Kidney glomerular epithelial cell (primary cell): ENCODE measurements at regions not wholly inside any gene's neighbourhood (a gene's known extent, or its start where the extent isn't known, plus 50 kb on each side); places are given as distances from the start of the nearest gene placed in this dataset.

Experiments
- DNase-seq: peaks from one replicate; lab custom pipeline; 2025; lab: John Stamatoyannopoulos, UW

DNA sequence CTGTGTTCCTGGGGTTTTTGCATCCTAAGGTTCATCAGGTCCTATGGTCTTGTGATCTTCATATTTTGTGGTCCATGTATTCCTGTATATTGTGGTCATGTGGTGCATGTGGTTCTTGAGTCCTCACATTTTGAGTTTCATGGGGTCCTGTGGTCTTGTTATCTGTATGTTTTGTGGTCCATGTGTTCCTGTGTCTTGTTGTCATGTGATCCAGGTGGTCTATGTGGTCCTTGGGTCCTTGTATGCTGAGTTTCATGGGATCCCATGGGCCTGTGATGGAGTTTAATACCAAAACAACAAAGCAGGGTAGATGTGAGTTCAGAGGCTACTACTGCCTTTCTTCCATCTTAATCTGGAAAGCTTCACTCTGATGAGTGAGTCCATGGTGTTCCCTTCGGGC lies 166.4 kb downstream of the TMEM18 start:
- DNase-seq = no peak

DNA sequence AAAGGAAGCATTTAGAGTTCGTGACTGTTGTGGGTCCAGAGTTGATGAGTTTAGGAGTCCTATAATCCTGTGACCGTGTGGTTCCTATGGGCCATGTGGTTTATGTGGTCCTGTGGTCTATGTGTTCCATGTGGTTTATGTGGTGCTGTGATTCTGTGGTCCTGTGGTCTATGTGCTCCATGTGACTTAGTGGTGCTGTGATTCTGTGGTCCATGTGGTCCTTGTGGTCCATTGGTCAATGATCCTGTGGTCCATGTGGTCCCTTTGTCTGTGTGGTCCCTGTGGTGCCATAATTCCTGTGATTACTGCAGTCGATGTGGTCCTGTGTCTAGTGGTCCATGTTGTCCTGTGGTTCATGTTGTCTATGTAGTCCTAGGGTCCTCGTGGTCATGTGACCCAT lies 167.3 kb downstream of the TMEM18 start:
- no peak for DNase-seq

DNA sequence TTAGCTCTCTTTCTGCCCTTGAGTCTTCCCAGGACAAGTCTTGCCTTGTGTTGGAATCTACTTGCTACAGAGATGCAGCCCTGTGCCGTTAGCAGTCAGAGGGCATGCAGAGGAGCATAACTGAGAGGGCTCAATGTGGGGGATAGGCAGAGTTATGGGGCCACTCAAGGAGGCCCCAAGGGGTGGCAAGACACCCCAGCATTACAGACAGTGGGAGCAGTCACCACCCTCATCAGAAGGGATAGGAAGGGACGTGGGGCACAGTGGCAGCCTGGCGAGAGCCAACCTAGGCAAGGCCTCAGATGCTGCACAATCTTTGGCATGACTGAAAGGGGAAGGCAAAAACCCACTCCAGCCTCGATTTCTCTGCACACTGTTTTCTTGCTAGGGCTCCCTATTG lies 169.1 kb downstream of the TMEM18 start:
- no peak for DNase-seq

DNA sequence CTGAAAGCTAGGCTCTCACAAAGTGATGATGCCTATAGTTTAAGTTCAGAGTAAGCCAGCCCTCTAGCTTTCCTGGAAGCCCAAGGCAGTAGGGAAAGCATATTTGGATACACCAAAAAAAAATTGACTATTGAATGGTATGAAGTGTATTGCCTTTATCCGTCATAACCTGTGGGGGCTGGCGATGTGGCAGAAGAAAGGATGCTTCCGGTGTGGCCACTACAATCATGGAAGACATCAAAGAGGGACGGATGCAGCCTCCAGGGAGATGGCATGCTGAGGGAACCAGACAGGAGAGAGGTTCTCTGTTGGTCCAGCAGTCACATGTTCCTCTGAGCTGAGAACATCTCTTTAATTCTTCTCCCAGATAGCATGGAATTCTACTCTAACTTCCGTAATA lies 170.3 kb downstream of the TMEM18 start:
- DNase-seq = no peak

DNA sequence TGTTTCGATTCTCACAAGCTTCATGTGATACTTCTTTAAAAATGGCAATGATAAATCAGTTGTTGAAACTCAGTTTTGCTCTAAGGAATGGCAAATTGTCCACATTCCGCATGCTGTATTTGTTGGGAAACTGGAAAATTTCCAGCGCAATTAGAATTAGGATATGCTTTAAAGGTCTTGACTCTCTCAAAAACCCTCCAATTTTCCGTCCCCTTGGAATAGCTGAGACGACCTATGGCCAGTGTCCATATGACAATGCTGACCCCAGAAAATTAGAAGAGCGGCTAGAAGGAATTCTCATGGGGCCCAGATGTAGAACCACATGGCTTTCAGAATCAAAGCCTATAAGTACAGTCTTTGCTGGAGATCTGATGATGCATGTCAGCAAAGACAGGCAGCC lies 170.8 kb downstream of the TMEM18 start:
- DNase-seq = no peak

DNA sequence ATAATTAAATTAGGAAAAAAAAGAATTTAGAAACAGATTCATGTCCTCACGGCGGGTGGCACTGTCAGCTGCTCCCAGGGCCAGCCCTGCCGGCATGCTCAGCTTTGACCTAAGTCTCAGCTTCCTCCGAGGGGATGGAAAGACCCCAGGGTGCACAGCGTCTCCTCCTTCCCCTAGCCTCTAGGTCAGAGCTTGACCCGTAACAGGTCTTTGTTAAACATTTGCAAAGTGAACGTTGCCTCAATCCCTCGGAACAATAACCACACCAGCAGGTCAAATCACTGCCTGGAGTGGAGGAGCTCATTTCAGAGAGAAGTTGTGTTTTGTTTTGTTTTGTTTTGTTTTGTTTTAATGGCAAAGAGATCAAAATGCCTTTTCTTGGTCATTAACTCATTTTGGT lies 171.3 kb downstream of the TMEM18 start:
- no peak for DNase-seq

DNA sequence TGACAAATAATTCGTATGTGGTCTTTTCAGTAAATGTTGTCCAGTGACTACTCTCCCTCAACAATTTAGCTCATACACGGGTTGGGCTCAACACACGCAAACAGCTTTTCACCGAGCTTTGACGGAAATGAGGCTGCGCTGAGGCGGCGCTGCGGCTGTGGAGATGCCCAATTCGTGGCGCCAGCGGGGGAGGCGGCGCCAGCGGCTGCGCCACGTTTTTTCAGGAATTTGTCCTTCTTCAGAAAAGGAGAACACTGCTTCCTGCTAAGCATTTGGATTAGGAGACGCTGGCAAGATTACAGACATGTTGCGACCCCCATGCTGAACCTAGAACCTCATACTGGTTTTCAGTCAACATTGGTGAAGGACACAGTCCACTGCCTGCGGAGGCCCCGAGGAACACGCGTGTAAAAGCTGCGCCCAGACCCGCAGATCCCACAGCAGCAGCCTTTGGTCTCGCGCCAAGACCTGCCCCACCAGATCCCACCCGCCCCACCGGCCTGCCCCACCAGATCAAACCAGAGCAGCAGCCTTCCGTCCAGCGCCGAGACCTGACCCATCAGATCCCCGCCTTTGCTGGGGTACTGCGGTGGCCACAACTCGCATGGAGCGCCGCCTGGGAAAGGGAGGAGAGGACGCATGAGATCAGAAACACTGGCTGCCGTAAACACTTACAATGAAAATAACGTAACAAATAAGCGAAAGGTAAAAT lies 173.8 kb downstream of the TMEM18 start:
- no peak for DNase-seq

DNA sequence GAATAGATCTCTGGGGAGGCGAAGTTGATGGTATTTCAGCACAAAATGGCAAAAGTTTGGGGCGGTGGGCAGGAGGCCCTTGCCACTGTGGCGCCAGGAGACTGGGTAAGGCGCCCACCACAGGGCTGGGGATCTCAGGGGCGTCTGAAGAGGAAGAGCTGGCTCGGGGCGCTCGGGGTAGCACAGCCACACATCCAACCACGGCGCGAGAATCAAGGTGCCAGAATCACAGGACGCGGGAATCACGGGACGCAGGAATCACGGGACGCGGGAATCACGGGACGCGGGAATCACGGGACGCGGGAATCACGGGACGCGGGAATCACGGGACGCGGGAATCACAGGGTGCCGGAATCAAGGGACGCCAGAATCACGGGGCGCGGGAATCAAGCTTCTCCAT lies 174.4 kb downstream of the TMEM18 start:
- DNase-seq = no peak

DNA sequence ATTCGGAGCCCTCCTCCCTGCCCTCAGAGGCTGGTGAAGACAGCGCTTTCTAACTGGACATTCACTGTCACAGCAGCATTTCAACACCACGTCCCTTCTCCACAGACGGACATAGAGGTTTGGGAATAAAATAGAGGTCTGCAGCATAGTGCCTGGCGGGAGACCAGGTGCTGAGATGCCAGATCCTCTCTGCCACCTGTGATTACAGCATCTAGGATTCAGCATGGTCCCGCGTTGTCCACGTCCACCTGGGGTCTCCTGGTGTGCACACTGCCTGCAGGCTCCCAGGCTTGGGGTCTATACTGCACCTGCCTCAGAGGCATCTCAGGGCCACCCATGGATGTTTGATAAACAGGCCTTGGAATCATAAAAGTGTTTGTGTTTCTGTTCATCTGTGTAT lies 175.5 kb downstream of the TMEM18 start:
- DNase-seq = no peak

DNA sequence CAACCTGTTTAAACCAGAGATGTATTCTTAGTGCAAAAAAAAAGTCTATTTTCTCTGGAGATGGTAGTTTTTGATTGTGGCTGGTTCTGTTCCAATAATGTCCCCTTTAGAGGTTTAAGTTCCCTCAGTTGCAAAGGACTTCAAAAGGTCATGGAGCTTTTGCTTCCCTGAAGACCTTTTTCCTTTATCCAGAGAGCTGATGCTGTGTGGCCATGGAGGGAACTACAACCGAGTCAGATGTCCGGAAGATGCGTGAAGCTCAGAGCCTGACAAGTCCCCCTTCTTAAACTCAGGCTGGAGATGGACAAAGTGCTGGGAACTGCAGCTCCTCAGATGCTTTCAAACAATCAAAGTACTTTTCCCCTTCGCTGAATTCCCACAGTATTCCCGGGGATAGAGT lies 176.1 kb downstream of the TMEM18 start:
- no peak for DNase-seq

DNA sequence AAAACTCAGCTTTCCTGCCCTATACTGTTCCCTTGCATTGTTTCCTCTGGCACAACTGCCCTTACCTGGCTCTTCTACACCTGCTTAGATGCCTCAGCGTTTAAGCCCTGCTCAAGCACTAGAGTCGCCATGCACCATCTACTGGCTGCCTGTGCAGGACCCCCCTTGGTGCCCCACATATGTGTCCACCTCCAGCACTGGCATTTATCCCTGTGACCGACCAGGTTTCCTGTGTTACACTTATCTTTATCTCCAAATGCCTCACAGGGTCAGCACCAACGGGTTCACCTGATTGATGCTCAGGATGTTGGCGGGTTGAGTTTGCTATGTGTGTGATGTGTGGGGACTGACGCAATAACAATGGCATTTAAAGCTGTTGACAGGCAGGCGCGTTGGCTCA lies 177.5 kb downstream of the TMEM18 start:
- DNase-seq = no peak

DNA sequence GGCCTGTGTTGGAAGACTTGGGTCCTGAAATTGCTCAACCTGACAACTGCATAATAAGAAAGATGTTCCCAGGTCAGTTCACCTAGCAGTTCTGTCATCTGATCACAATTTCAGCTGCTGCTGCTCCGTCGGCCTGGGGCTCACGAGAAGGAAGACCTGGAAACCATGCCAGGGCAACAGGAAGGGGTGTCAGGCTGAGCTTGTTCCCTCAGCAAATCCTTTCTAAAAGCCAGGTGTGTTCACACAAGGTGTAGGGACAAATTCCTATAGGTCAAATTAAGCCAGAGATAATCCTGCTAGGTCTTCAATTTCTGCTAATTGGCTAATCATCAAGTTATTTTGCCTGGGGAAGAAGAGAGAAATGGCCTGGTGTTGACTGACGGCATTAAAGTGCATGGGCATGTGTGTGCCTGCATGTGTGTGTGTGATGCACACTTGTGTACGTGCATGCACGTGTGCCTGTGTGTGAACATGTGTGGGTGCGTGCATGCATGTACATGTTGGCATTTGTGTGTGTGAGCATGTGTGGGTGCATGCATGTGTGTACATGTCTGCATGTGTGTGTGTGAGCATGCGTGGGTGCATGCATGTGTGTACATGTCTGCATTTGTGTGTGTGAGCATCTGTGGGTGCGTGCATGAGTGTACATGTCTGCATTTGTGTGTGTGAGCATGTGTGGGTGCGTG lies 178.6 kb downstream of the TMEM18 start:
- DNase-seq = no peak

DNA sequence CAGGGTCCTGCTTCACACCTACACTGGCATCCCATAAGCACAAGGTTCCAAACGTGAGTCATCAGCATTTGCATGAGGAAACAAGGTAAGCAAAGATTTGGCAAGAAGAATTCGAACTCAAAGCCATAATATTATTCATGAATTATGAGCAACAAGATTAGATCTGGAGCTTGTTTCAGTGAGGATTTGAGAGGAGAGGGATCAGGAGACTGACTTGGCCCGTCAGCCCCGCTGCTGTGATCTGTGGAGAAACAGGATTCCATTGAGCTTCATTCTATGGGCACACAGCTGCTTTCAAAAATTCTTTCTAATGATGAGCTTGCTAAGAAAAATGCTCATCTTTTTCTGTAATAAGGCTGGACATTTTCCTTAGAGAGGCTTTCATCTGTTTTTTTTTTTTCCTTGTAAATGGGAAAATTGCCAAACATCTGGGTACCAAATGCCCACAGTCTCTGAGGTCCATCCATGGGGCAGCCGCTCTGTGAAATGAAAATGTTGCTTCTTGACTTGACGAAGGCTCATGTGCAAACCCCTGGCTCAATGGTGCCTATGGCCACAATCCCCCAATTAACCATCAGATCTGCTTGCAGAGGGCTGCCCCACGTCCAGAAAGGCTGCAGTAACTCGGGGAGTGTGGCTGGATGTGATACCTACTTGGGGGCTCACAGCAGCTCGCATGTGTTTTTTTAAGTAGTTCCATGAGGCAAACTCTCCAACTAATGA lies 179.3 kb downstream of the TMEM18 start:
- DNase-seq = no peak

DNA sequence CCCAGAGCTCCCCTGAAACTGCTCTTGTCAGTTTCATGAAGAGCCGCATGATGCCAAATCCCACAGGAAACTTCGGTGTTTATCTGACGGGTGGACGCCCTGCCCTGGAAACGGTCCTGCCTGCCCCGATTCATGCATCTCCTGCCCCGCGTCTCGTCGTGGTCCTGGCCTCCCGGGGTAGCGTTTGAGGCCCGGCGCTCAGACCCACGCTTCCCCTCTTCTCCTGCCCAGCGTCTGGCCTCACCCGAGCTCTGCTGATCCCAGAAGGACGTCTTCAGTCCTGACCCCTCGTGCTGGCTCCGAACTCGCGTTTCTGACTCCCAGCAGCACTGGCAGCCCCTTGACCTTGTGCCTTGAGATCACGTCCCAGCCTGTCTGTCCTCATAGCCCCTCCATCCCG lies 180.5 kb downstream of the TMEM18 start:
- DNase-seq = no peak

DNA sequence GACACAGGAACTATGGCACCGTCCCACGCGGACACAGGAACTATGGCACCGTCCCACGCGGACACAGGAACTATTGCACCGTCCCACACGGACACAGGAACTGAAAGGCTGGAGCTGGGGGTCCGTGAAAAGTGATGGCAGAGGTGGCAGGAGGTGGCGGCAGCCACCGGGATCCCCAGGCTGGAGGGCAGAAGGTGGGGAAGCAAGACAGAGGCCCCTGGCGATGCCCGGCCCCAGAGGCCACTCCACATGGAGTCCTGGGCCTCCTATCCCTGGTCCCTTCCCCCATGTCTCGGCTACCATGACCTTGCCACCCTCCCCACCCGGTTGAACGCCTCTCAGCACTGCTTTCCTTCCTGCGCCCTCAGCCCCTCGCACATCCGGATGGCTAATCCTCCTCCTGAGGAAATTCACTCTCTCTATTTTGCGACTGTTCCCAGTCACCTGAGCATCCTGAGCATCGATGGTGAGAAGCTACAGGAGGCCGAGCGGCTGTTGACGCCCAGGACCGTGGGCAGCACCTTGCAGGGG lies 181.4 kb downstream of the TMEM18 start:
- DNase-seq = no peak

DNA sequence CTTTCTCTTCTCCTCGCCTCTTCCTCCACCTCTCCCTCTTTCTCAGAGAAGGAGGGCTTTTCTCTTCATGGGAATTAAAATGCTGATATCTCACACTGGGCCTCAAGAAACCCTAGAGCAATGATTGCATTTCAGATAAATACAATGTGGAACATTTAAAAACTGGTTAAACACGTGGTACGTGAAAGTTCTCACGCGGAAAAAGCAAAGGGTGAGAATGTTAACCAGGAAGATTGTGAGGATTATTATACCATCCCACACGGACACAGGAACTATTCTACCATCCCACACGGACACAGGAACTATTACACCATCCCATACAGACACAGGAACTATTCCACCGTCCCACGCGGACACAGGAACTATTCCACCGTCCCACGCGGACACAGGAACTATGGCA lies 182.4 kb downstream of the TMEM18 start:
- DNase-seq = no peak

DNA sequence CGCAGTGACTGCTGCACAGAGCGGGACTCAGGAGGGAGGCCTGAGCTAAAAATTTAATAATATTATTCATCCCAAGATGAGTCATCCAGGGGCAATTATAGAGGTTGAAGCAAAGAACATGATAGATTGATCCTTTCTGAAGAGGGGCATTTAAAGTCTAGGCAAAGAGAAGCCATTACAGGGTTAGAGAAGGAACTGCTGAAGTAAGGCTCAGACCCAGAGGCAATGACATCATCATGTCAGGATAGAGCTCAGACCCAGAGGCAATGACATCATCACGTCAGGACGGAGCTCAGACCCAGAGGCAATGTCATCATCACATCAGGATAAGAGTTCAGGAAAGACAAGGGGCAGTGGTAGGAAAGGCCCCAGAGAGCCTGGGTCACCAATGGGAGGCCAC lies 184.0 kb downstream of the TMEM18 start:
- DNase-seq = no peak

DNA sequence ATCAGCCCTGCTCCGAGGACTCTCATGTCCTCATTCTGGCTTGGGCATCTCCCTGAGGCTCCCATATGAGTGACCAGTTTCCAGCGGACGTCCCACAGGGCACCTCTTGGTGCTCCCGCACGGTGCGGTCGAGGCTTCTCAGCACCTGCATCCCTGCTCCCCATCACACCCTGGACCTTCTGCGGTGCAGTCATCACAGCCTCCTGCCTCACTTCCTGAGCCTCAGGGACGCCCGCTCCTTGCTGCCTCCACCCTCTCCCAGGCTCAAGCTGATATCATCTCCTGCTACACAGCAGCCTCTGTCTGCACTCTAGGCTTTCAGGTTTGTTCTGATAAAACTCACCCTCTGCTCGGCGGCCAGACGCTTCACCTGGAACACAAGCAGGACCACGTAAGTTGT lies 185.0 kb downstream of the TMEM18 start:
- no peak for DNase-seq

DNA sequence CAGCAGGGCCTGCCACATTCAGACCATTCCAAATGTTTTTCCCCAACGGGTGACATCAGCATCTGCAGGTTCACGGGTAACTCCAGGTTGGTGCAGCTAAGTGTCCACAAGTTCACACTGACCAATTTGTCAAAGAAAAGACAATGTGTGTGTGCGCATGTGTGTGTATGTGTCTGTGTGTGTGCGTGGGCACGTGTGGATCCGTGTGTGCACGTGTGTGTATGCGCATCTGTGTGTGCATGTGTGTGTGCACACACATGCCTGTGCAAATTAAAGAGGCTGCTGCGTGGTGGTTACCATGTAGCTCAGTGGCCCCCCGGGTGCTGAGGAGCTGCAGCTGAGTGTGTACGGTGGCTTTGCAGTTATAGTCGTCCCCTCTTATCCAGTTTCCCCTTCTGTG lies 187.4 kb downstream of the TMEM18 start:
- DNase-seq = no peak

DNA sequence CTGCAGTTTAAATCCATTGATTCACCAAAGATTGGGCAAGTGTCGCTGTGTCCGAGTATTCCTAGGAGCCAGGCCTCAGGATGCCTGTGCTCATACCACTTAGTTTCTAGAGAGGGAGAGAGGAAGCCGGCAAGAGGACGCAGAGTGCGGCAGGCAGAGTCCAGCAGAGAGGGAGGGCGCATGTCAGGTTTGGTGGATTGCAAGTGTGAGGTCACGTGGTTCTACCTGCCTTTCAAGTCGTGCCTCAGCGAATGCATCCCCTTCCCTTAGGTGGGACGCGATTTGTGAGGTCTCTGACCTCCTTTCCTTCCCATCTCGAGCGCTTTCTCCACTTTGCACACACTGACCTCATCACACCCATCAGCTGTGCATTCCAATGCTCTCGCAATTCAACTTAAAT lies 188.1 kb downstream of the TMEM18 start:
- no peak for DNase-seq

DNA sequence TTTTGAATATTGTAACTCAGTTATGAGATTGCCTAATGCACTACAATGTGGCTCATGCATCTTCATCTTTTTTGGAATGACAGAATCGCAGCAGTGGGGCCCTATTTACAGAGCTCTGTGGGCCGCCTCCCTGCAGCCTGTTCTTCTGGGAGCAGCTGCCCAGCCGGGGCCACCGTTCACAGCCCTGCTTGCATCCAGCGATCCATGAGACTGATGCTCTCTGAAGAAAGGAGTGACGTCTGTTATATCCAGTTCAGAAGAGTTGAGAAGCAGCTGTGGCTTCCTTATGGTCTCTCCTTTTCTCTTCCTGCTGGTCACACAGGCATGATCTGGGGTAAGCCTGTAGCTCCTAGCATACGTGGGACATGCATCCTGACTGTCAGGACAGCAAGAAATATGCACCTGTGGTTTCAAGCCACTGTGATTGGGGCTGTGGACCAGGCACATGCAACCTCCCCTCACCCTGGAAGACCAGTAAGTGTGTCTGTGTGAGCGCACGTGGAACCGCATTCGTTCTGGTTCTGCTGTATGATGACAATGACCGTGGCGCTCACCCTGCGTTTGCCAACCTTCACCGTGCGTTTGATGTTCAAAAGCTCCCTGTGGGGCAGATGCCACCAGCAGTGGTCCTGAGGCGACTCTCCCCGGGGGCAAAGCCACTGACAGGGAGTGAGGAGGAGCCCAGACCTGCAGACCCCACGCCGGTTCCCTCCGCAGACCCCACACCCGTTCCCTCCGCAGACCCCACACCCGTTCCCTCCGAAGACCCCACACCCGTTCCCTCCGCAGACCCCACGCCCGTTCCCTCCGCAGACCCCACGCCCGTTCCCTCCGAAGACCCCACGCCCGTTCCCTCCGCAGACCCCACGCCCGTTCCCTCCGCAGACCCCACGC lies 189.8 kb downstream of the TMEM18 start:
- no peak for DNase-seq

DNA sequence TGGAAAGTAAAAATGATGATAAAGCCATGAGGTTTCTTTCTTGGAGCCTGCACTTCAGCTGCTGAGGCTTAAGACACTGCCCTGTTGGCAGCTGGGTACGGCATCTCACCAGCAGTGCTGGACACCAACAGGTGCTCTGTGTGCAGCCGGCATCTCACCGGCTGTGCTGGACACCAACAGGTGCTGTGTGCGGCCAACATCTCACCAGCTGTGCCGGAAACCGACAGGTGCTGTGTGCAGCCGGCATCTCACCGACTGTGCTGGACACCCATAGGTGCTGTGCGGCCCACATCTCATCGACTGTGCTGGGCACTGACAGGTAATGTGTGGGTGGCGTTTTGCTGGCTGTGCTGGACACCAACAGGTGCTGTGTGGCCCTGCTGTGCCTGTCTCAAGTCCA lies 190.8 kb downstream of the TMEM18 start:
- no peak for DNase-seq
